ENCODE measurements at regions not wholly inside any gene's neighbourhood (a gene's known extent, or its start where the extent isn't known, plus 50 kb on each side); places are given as distances from the start of the nearest gene placed in this dataset.
"Not testable (repeated sequence)": the region's sequence is repeated elsewhere in the genome, so short reads cannot be mapped to it uniquely, and the experiment has no call there.

DNA sequence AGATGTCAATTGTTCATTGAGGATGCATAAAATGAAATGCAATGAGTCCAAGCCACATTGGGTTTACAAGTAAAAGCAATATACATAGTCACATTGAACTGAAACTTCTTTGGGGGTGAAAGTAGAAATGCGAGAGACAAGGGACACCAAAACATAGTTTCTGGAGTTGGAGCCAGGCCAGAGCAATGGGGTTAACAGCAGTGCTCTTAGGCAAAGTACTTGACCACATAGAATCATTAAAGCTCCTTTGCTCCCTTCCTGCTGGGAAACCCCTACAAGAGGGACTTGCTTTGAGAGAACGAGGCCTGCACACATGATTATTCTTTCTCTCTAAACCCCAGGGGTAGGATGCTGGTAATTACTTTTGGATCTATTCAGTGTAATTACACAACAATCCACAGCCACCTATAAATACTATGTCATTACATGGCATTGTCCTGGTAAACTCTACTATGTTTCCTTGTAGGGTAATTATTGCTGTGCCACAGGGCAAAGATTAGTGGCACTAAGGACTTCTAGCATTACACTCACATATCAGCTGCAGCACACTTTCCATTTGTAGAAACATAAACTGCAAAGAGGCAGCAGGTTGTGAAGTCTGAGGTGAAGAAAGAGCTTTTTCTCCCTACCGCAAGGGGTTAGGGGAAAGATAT, 421.6 kb upstream of the PBX1 start:
- DNase-seq (ENCODE audit: low read depth, low spot score), result no peak

DNA sequence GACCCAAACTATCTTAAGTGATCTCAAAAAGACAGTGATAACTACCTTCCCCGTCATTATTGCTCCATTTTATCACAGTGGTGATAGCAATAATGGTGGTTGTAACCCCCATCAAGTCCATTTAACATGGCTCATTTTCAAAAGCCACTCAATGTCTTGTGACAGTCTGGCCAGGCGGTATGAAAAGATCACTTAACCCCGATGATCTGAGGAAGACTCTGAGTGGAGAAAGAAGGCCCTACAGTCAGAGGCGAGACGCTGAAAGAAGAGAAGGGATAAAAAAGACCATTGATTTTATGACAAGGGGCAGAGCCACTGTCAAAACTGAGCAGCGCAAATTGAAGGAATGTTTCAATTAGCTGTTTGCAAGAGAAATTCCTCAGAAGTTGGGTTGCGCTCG, 417.2 kb upstream of the PBX1 start:
- no peak for DNase-seq (ENCODE audit: low read depth, low spot score)

DNA sequence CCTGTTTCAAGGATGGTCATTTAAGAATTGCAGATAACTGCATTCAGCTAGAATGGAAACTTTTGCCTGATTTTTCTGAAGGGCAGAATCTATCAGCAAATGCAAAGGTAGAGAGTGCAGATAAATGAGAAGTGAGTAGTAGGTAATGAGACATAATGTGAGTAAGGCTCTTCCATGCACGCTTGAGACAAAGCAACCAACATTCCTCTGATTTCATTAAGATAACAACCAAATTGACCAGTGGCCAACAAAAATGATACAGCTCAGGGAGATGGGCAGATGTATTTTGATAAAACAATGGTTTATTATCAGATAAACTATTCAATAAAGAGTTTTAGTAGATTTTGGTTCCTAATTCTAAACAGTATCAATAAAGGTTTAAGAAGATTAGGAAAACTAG, 404.4 kb upstream of the PBX1 start:
- no peak for DNase-seq (ENCODE audit: low read depth, low spot score)

DNA sequence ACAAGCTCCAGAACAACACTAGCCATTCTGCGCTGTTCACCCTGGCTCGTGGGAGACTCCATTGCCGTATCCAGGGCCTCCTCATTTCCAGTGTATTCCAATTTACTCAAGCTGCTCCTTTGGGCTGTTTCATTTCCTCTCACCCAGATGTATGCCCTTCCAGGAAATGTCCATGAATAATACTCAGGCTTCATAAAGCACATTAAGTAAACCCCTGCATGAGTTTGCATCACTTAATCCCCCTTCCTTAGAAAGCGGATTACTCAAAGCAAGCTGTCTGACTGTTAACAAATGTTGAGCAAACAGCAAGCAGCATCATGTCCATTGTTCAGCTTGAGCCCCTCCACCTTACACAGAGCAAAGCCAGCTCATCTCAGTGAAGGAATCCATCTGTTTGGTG, 403.6 kb upstream of the PBX1 start:
- DNase-seq (ENCODE audit: low read depth, low spot score), result no peak

DNA sequence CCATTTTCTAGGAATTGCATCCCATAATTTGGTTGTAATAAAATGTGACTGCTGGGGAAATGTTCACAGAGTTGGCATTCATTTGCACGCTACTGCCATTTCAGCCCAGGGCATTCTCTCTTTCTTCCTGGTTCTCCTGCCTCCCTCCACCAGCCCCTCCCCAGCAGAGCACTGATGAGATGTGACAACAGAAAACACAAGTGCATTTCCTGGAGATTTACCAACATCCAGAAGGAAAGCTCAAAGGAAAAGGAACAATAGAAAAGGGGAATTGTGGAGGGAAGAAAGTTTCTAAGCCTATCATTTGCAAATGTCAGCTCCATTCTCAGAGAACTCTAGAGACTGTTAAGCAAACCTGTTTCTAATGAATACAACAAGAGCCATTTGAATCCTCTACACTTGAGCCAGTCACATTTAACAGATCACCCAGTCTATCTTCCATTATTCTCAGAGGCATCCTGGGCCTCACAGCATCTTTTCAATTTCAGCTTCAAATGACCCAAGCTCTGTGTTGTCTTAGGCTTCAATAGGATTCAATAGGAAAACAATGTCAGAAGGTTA, 395.6 kb upstream of the PBX1 start:
- DNase-seq (ENCODE audit: low read depth, low spot score), result no peak

DNA sequence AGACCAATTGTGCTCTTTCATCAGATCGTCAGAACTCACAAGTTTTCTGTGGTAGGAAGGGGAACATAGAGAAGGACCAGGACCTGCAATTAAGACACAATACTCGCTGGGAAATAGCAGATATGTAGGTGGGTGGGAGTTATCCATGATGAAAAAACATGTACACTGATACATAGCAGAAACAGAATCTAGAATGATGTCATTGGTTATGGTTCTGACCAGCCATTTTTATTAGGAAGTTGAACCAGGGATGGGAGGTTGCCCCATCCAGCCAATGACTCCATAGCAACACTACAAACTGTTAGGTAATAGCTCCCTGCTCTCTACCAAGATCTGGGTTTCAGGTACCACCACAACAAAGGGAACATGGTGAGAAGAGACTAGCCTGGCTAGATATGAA, 393.5 kb upstream of the PBX1 start:
- DNase-seq (ENCODE audit: low read depth, low spot score), result no peak

DNA sequence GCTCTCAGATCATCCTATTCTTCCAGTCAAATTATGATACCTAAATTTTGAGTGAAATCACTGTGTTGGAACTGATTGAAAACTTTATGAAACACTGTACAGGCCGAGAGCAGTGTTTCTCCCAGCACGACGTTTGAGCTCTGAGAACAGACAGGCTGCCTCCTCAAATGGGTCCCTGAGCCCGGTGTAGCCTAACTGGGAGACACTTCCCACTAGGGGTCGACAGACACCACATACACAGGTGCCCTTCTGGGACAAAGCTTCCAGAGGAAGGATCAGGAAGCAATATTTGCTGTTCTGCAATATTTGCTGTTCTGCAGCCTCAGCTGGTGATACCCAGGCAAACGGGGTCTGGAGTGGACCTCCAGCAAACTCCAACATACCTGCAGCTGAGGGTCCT, 392.5 kb upstream of the PBX1 start:
- DNase-seq (ENCODE audit: low read depth, low spot score), result not testable (repeated sequence)

DNA sequence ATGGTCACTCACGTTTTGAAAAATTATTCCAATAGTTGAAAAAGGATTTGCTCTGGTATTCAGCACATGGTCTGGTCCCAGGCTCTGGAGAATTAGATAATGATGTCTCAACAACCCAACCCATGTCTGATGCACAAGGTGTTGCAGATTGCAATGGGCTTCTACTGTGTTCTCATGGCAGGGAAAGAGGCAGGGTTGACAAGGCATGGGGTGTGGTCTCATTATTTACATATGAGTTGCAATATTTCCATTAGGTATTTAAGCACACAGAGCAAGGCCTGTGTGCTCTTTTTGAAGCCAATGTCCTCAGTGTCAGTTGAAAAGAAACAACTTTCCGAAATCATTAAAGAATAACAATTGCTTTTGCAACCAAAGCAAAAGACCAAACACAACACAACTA, 381.9 kb upstream of the PBX1 start:
- DNase-seq (ENCODE audit: low read depth, low spot score), result no peak

DNA sequence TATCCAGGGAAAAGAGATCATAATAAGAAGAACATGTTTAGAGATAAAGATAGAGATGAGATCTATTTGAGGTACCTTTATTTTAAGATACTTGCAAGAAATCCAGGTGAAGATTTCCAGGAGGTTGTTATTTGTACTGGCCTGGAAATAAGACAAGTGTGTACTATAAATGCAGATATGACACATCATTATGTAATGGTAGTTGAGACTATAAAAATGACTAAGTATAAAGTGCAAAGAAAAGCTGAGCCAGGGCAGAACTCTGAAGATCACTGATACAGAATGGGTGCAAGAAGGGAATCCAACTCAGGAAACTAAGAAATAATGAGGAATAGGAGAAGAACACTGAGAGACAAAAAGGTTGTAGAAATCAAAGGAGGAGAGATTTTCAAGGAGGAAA, 378.2 kb upstream of the PBX1 start:
- DNase-seq (ENCODE audit: low read depth, low spot score), result no peak

DNA sequence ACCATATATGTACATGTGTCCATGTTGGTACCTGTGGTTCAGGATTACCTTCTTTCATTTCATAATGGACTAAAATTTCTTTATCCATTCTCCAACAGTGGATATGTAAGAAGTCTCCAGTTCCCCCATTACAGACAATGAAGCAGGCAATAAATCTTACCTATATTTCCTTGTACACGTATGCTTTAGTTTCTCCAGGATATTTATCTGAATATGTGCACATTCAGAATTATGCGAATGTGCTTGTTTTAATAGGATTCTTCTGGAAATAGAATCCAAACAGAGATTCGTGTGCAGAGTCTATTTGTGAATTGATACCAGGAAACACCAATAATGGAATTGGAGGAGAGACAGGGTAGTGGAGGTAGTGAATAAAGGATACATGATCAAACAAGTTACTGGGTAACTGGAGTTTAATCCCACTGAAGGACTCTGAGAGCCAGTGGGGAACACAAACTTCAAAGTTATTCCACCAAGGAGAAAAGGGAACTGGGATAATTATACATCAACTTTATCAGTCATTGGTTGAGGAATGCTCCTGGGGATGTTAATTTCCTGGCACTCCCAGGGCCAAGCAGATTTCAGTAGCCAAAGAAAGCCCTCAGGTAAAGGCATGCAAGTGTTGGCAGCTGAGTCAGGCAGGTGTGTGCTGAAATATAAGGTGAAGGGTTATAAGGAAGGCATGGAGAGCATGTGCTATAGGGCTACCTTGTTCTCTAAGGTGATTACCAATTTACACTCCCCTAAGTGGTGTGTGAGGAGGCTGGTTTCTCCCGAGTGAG, 374.9 kb upstream of the PBX1 start:
- no peak for DNase-seq (ENCODE audit: low read depth, low spot score)

DNA sequence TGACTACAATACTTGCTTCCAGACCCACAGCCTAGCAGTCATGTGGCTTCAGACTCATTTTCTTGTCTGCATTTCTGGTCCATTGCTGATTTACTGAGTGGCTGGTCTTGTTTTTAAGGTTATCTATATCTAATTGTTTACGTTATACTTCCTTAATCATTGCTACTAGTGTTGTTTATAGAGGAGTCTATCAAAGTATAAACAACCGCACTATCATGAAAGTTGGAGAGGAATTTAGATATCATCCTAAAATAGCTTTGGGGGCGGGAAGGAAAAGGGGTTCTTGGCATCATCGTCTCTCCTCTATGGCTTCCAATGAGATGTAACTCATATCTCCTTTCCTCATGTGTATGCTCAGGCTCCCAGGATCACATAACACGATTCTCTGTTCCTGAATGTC, 372.1 kb upstream of the PBX1 start:
- DNase-seq (ENCODE audit: low read depth, low spot score), result no peak

DNA sequence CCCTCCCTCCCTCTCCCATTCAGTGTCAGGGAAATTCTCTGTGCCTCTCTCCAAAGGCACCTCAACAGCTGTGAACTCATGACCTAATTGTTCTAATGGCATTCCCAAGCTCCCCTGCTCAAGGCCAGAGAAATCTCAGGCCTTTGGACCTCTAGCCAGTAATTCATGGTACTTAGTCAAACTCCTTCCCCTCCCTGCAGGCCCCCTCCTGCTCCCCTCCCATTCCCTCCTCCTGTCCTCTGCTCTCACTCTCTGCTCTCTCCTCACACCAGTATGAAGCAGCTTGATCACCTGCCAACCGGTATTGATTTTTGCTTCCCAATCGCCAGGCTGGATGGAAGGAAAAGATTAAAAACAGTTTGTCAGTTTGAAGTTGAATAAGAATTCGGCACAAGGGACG, 370.5 kb upstream of the PBX1 start:
- no peak for DNase-seq (ENCODE audit: low read depth, low spot score)

DNA sequence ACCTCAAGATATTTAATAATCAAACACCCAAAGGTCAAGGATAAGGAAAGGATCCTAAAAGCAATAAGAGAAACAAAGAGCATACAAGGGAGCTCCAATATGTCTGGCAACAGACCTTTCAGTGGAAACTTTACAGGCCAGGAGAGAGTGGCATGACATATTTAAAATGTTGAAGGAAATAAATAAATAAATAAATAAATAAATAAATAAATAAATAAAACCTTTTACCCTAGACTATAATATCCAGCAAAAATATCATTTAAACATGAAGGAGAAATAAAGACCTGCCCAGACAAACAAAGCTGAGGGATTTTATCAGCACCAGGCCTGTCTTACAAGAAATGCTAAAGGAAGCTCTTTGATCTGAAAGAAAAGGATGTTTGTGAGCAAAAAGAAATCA, 367.8 kb upstream of the PBX1 start:
- no peak for DNase-seq (ENCODE audit: low read depth, low spot score)

DNA sequence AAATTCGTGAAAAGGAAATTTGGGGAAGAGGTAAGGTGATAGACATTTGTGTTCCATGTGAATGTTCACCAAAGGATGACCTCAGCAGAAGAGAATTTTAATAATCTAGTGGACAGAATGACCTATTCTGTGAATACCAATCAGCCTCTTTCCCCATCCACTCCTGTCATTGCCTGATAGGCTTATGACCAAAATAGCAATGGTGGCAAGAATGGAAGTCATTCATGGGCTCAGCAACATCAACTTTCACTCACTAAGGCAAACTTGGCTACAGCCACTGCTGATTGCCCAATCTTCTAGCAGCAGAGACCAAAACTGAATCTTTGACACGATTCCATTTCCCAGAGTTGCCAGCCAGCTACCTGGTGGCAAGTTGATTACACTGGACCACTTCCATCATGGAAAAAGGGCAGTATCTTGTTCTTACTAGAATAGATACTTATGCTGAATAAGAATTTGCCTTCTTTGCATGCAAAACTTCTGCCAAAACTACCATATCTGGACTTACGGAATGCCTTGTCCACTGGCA, 348.7 kb upstream of the PBX1 start:
- no peak for DNase-seq (ENCODE audit: low read depth, low spot score)

DNA sequence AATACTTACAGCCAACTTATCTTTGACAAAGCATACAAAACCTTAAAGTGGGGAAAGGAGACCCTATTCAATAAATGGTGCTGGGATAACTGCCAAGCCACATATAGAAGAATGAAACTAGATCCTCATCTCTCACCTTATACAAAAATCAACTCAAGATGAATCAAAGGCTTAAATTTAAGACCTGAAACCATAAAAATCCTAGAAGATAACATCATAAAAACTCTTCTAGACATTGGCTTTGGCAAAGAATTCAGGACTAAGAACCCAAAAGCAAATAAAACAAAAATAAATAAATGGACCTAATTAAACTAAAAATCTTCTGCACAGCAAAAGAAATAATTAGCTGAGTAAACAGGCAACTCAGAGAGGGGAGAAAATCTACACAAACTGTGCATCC, 335.6 kb upstream of the PBX1 start:
- DNase-seq (ENCODE audit: low read depth, low spot score), result no peak

DNA sequence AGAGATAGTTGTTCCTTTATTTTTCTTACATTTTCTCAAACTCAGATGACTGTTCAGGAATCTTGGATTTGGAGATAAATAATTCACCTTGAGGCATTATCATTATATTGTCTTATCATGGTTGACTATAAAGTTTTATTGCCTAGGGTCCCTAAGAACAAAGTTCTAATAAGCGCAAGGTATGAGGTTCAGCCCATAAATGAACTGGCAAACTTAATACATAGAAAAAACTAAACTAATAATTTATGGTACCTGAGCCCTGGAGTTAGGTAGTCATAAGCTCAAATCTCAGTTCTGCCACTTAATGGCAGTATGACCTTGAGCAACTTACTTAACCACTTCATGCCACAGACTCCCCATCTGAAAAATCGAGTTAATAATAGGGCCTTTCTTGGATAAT, 334.0 kb upstream of the PBX1 start:
- DNase-seq (ENCODE audit: low read depth, low spot score), result no peak

DNA sequence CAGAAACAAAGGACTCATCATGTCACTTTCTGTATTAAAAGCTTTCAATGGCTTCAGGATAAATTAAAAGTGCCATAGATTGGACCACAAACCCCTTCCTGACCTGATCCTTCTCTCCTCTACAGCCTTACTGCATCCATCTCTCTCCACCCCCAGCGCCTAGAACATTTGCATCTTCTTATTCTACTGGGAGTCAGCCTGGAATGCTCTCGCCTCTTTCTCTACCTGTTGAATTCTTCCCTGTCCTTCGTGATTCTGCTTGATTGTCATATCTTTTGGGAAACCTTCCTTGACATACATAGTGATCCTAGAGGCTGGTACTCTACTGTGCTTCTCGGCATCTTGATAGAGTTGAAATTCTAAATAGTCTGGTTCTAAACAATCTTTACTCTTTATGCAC, 332.0 kb upstream of the PBX1 start:
- DNase-seq (ENCODE audit: low read depth, low spot score), result no peak

DNA sequence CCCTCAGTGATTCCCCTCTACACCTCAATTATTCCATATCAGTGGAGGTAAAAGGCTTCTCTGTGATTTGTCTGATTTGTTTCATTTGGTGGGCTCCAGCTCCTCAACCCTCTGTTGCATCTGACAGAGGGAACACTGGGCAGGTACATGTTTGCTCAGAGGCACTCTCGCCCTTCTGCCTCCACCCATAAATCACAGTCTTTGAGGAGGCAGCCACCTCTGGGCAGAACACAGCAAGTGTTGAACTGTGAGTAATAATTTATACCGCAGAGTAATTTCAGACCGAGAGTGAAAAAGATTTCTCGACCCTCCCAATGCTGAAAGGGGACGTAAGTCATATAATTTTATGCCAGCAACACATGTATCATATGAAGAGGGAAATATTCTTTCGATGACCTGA, 330.1 kb upstream of the PBX1 start:
- no peak for DNase-seq (ENCODE audit: low read depth, low spot score)

DNA sequence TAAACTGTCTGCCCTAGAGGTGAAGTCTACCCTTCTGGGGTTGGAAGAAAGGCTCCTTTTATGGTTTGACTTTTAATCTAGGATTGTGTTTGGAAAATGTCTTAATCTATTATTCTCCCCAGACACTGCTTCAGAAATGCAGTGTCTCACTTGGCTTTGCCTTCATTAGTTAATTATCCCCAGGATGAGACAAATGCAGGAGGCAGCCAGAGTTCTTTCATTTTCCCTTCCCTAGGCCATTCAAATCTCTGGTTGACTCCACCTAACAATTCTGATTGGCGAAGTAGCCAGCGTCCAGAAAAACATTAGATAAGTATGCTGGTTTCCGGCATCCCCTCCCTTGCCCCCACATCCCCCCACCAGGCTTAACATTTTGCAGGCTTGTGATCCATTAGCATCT, 325.8 kb upstream of the PBX1 start:
- DNase-seq (ENCODE audit: low read depth, low spot score), result no peak

DNA sequence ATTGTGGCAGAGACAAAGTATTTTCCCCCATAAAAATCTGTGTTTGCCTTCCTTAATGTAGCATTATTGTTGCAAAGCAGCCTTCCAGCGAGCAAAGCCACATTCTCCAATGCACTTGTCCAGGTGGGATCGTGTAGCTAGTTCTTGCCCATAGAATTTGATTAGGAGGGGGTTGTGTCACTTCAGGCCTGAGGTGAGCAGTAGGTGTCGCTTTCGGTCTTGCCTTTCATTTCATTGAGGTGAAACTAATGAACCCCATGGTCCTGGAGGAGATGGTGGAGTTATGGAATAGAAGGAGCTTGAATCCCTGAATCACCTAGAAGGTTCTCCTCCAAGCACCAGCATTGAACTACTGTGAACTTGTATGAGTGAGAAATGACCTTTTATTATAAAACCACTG, 318.9 kb upstream of the PBX1 start:
- no peak for DNase-seq (ENCODE audit: low read depth, low spot score)

DNA sequence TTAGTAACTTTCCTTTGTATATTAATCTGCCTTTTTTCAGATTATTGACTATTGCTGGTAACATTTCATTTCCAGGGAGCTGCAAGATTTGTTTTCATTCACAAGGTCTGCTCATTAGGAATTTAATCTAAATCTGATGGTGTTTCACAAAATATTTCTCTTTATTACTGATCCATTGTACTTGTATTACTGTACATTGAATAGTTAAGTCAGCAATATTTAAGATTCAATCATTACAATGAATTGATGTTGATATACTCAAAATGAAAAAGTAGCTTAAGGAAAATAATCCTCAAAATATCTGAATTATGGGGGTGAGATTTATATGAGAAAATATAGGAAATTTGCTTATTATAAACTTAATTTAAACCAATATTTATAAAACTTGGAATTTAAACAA, 308.6 kb upstream of the PBX1 start:
- DNase-seq (ENCODE audit: low read depth, low spot score), result no peak

DNA sequence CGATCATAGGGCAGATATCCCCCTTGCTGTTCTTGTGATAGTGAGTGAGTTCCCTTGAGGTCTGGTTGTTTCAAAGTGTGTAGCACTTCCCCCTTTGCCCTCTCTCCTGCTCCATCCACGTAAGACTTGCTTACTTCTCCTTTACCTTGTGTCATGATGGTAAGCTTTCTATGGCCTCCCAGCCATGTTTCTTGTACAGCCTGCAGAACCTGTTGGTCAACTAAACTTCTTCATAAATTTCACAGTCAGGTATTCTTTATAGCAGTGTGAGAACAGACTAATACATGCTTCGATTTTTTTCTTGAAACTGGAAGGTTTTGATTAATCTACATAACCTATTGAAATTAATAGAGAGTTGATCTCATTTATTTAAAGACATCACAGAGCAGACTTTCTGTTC, 302.5 kb upstream of the PBX1 start:
- no peak for DNase-seq (ENCODE audit: low read depth, low spot score)

DNA sequence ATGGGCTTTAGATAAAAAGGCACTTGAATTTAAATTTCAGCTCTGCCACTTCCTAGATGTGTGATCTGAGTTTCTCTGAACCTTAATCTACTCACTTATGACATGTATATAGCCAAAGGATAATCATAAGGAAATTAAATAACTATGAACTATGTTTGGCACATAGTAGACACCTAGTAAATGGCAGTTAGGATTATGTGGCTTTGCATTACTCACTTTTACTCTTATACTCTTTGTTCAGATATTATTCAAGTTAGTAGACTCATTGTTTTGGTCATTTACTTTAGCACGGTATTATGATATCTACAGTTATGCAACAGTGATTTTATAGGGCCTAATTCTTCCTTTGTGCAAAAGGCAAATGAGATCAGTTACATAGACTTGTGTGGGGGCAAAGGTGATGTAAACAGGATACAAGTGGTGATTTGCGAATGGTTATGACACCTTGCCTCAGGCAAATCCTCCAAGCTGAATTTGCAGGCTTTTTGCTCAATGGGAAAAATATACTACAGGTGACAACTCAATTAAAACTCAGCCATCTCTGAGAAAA, 297.2 kb upstream of the PBX1 start:
- DNase-seq (ENCODE audit: low read depth, low spot score), result no peak

Measured in smooth muscle cell of the brain vasculature (primary cell).